ENCODE measurements at regions not wholly inside any gene's neighbourhood (a gene's known extent, or its start where the extent isn't known, plus 50 kb on each side); places are given as distances from the start of the nearest gene placed in this dataset.

DNA sequence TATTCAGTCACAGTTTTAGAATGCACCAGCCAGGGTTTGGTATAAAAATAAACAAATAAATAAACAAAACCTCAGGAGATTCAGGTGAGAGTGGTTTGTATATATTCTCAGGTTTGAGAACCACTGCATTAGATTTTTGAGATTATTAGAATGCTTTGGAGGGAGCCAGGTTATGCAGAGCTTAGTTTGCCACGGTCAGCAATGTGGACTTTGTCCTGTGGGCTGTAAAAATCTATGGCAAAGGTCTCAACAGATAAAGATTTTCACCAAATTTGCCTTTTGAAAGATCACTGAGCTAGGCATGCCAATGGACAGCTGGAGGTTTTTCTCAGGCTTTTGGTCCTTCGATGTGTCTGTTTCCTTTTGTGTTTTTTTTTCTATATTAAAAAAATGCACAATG is 650.1 kb upstream of the RAG2 start:
- no peak for TF ChIP-seq POLR2A (IDR thresholded peaks at IDR 0.05; ENCODE audit: low read length)
- TF ChIP-seq GATA1 (IDR thresholded peaks at IDR 0.05; ENCODE audit: low read depth, low read length), result no peak
